IMR-90 (cell line): ENCODE measurements at regions not wholly inside any gene's neighbourhood (a gene's known extent, or its start where the extent isn't known, plus 50 kb on each side); places are given as distances from the start of the nearest gene placed in this dataset.

ENCODE experiments used
- ATAC-seq: fragments of 200-7000 bp; cut with Tn5 transposase; 2 replicates; pipeline ENCODE4 v1.9.1; 2020; ENCODE audit warnings: low read depth, mild to moderate bottlenecking, moderate library complexity
- BruUV-seq: library from RNA; stranded (reverse); fragments of 400-500 nt; replicated peaks from 2 replicates; lab custom pipeline; 2021; lab: Mats Ljungman, UMichigan
- CTCF ChIA-PET: fragments of 300-600 bp; formaldehyde crosslinking; extraction: SDS; loops from one replicate; lab custom pipeline; 2021; ENCODE audit warnings: antibody characterized with exemption; lab: Yijun Ruan, JAX
- POLR2A ChIA-PET: fragments of 300-600 bp; sonication (Branson Sonifier 250); formaldehyde crosslinking; loops from one replicate; lab custom pipeline; 2022; ENCODE audit warnings: antibody characterized with exemption; ENCODE audit not compliant: unreplicated experiment; lab: Charles Lee
- DNase-seq: peaks from one replicate; pipeline ENCODE4 v3.0.0; 2013
- H2AFZ ChIP-seq: replicated peaks from 2 replicates; pipeline ENCODE3; 2013; ENCODE audit warnings: low read length, mild to moderate bottlenecking; ENCODE audit not compliant: poor library complexity
- H2AK5ac ChIP-seq: 2 replicates; pipeline ENCODE4 v1.6.1; 2013; ENCODE audit warnings: low read depth, low read length, inconsistent platforms
- H2AK9ac ChIP-seq: replicated peaks from 2 replicates; pipeline ENCODE3; 2013; ENCODE audit warnings: mild to moderate bottlenecking, low read depth, low read length, moderate library complexity; ENCODE audit not compliant: poor library complexity
- H2BK120ac ChIP-seq: 2 replicates; pipeline ENCODE4 v1.6.1; 2013; ENCODE audit warnings: low read depth, low read length, inconsistent platforms
- H2BK15ac ChIP-seq: 3 replicates; pipeline ENCODE4 v1.6.1; 2013; ENCODE audit warnings: low read depth, low read length, inconsistent platforms
- H2BK20ac ChIP-seq: 2 replicates; pipeline ENCODE4 v1.6.1; 2013; ENCODE audit warnings: low read depth, mild to moderate bottlenecking, inconsistent platforms, low read length, moderate library complexity
- H2BK5ac ChIP-seq: 2 replicates; pipeline ENCODE4 v1.6.1; 2013; ENCODE audit warnings: mild to moderate bottlenecking, low read depth, low read length, inconsistent platforms; ENCODE audit not compliant: poor library complexity, severe bottlenecking
- H3K14ac ChIP-seq: replicated peaks from 2 replicates; pipeline ENCODE4 v1.6.1; 2013; ENCODE audit warnings: low read depth, low read length, inconsistent platforms
- H3K18ac ChIP-seq: 2 replicates; pipeline ENCODE4 v1.6.1; 2013; ENCODE audit warnings: low read depth, low read length, control low read depth
- H3K23ac ChIP-seq: 2 replicates; pipeline ENCODE4 v1.6.1; 2013; ENCODE audit warnings: low read depth, low read length, inconsistent platforms
- H3K27ac ChIP-seq: 2 replicates; pipeline ENCODE4 v1.5.1; 2013; ENCODE audit warnings: mild to moderate bottlenecking, control low read depth, low read length; ENCODE audit not compliant: insufficient read depth
- H3K27me3 ChIP-seq: 2 replicates; pipeline ENCODE4 v1.6.1; 2013; ENCODE audit warnings: low read length; ENCODE audit not compliant: control insufficient read depth, insufficient read depth
- H3K36me3 ChIP-seq: 2 replicates; pipeline ENCODE4 v1.6.1; 2013; ENCODE audit warnings: low read length, mixed read lengths; ENCODE audit not compliant: control insufficient read depth, insufficient read depth
- H3K4ac ChIP-seq: 2 replicates; pipeline ENCODE4 v1.6.1; 2013; ENCODE audit warnings: low read depth, low read length, inconsistent platforms
- H3K4me1 ChIP-seq: 2 replicates; pipeline ENCODE4 v1.6.1; 2013; ENCODE audit warnings: low read length, mixed read lengths; ENCODE audit not compliant: control insufficient read depth, insufficient read depth
- H3K4me2 ChIP-seq: 2 replicates; pipeline ENCODE4 v1.6.1; 2013; ENCODE audit warnings: low read depth, mild to moderate bottlenecking, control low read depth, low read length, moderate library complexity
- H3K4me3 ChIP-seq: 2 replicates; pipeline ENCODE4 v1.5.1; 2013; ENCODE audit warnings: low read depth, mild to moderate bottlenecking, control low read depth, low read length, moderate library complexity; ENCODE audit not compliant: insufficient read depth
- H3K56ac ChIP-seq: 2 replicates; pipeline ENCODE4 v1.6.1; 2013; ENCODE audit warnings: low read length, inconsistent platforms; ENCODE audit not compliant: insufficient read depth; ENCODE audit errors: extremely low read depth
- H3K79me1 ChIP-seq, 2 experiments: 2 replicates each; pipeline ENCODE4 v1.6.1; 2013; ENCODE audit warnings: low read length in 2 of 2, inconsistent platforms in 1 of 2, low read depth in 1 of 2
- H3K9ac ChIP-seq: 2 replicates; pipeline ENCODE4 v1.6.1; 2013; ENCODE audit warnings: low read depth, low read length, control low read depth
- H3K9me1 ChIP-seq: 2 replicates; pipeline ENCODE4 v1.6.1; 2013; ENCODE audit warnings: low read length, inconsistent platforms; ENCODE audit not compliant: insufficient read depth
- H3K9me3 ChIP-seq: 2 replicates; pipeline ENCODE4 v1.6.1; 2013; ENCODE audit warnings: low read length; ENCODE audit not compliant: control insufficient read depth, insufficient read depth
- H4K20me1 ChIP-seq: 2 replicates; pipeline ENCODE4 v1.6.1; 2013; ENCODE audit warnings: low read length, inconsistent platforms; ENCODE audit not compliant: insufficient read depth
- H4K5ac ChIP-seq: 2 replicates; pipeline ENCODE4 v1.6.1; 2013; ENCODE audit warnings: mild to moderate bottlenecking, low read depth, low read length, control low read depth
- H4K8ac ChIP-seq, 2 experiments: 2 replicates each; pipeline ENCODE4 v1.6.1; 2013; ENCODE audit warnings: low read depth in 2 of 2, low read length in 2 of 2, control low read depth in 1 of 2, inconsistent platforms in 1 of 2
- H4K91ac ChIP-seq: 2 replicates; pipeline ENCODE4 v1.6.1; 2013; ENCODE audit warnings: low read depth, low read length, inconsistent platforms; ENCODE audit not compliant: insufficient read depth
- BHLHE40 ChIP-seq: fragments of 150-350 bp; IDR thresholded peaks from 2 replicates; pipeline ENCODE4 v1.6.1; 2016; ENCODE audit warnings: mild to moderate bottlenecking, low read depth, low read length
- CEBPB ChIP-seq: IDR thresholded peaks from 2 replicates; pipeline ENCODE4 v1.6.1; 2012; ENCODE audit warnings: low read depth, low read length, improper control_type of control experiment
- CHD1 ChIP-seq: IDR thresholded peaks from 2 replicates; pipeline ENCODE4 v1.6.1; 2012; ENCODE audit warnings: low read depth, low read length, improper control_type of control experiment
- FOS ChIP-seq: fragments of 150-350 bp; IDR thresholded peaks from 2 replicates; pipeline ENCODE4 v1.6.1; 2016; ENCODE audit warnings: low read depth, low read length
- MAFK ChIP-seq: IDR thresholded peaks from 2 replicates; pipeline ENCODE4 v1.6.1; 2012; ENCODE audit warnings: low read depth, low read length, improper control_type of control experiment
- MAZ ChIP-seq: IDR thresholded peaks from 2 replicates; pipeline ENCODE4 v1.6.1; 2012; ENCODE audit warnings: low read depth, mild to moderate bottlenecking, low read length, improper control_type of control experiment, moderate library complexity, borderline replicate concordance
- MXI1 ChIP-seq: IDR thresholded peaks from 2 replicates; pipeline ENCODE4 v1.6.1; 2012; ENCODE audit warnings: low read depth, mild to moderate bottlenecking, low read length, moderate library complexity, borderline replicate concordance
- NFE2L2 ChIP-seq: fragments of 150-350 bp; IDR thresholded peaks from 2 replicates; pipeline ENCODE4 v1.6.1; 2016; ENCODE audit warnings: low read depth, mild to moderate bottlenecking, low read length
- POLR2A ChIP-seq: IDR thresholded peaks from 2 replicates; pipeline ENCODE4 v1.6.1; 2012; ENCODE audit warnings: mild to moderate bottlenecking, low read depth, low read length
- RAD21 ChIP-seq: IDR thresholded peaks from 2 replicates; pipeline ENCODE4 v1.6.1; 2012; ENCODE audit warnings: low read length, improper control_type of control experiment
- RCOR1 ChIP-seq: IDR thresholded peaks from 2 replicates; pipeline ENCODE4 v1.6.1; 2012; ENCODE audit warnings: mild to moderate bottlenecking, low read length, improper control_type of control experiment; ENCODE audit not compliant: insufficient replicate concordance
- RFX5 ChIP-seq: IDR thresholded peaks from 2 replicates; pipeline ENCODE4 v1.8.0; 2012; ENCODE audit warnings: low read depth, mild to moderate bottlenecking, low read length, moderate library complexity
- SMC3 ChIP-seq: fragments of 150-350 bp; IDR thresholded peaks from 2 replicates; pipeline ENCODE4 v1.6.1; 2016; ENCODE audit warnings: low read depth, mild to moderate bottlenecking, antibody characterized with exemption, low read length, moderate library complexity
- WGBS, 2 experiments: methylation state at CpG; one replicate each; pipeline versions ENCODE4 v1.1.5 to v1.1.7; 2013; ENCODE audit warnings: missing lambda C conversion rate in 2 of 2; ENCODE audit not compliant: insufficient read length in 1 of 2; ENCODE audit errors: extremely low coverage in 2 of 2; 5-methylcytosine and 5-hydroxymethylcytosine counted together
- dilution Hi-C: fragments of 300-500 bp; cut with HindIII; formaldehyde crosslinking; loops from one replicate; pipeline ENCODE4 v1.14.3; 2018; ENCODE audit warnings: low sequenced_read_pairs; ENCODE audit not compliant: unreplicated experiment
- in situ Hi-C: fragments of 300-500 bp; cut with MboI; formaldehyde crosslinking; loops from 3 replicates; pipeline ENCODE4 v1.14.3; 2019; ENCODE audit warnings: low sequenced_read_pairs, inconsistent platforms, mixed read lengths
- intact Hi-C: fragments of 100-400 bp; cut with micrococcal nuclease; formaldehyde crosslinking; loops from 2 replicates; pipeline ENCODE4 v1.10.0; 2022
- TF ChIP-seq, protein P1 (sequence below): conservative IDR thresholded peaks from 2 replicates; pipeline ENCODE4 v1.5.1; 2012; ENCODE audit warnings: mild to moderate bottlenecking, low read depth, low read length, improper control_type of control experiment
- TF ChIP-seq, protein P2 (sequence below): fragments of 150-350 bp; IDR thresholded peaks from 2 replicates; pipeline ENCODE4 v1.6.1; 2016; ENCODE audit warnings: low read depth, mild to moderate bottlenecking, low read length, moderate library complexity, borderline replicate concordance
- TF ChIP-seq, protein P3 (sequence below): fragments of 150-350 bp; IDR thresholded peaks from 2 replicates; pipeline ENCODE4 v1.6.1; 2017; ENCODE audit warnings: mild to moderate bottlenecking, antibody characterized with exemption, low read length, low read depth

DNA sequence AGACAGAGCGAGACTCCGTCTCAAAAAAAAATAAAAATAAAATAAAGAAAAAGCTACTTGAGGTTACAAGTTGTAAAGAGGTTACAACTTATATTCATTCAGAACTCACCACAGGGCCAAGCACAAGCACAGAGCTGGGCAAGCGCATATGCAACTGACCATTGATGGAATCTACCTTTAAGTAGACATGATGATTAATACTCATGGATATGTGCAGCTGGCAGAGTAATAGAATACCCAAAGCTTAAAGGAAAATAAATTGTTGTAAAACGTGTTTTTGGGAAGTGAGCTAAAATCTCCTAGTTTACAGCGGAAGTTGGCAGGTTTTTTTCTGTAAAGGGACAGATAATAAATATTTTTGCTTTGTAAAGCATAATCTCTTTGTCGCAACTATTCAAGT is 111.6 kb downstream of the TMEM168 start:
- no peak overlapping the region for H4K91ac ChIP-seq
- no peak overlapping the region for H3K4ac ChIP-seq
- H3K4me3 ChIP-seq, result no peak overlapping the region
- no peak overlapping the region for H4K8ac ChIP-seq
- no peaks in the 10 kb centered on the region for H3K36me3 ChIP-seq
- H3K23ac ChIP-seq, result no peak overlapping the region
- H4K5ac ChIP-seq, result no peak overlapping the region
- H2BK5ac ChIP-seq, result no peak overlapping the region
- no peak overlapping the region for H2AFZ ChIP-seq
- no peak overlapping the region for H3K9ac ChIP-seq
- H2AK9ac ChIP-seq, result no peak overlapping the region
- DNase-seq, result no peak
- no peaks in the 10 kb centered on the region for H4K20me1 ChIP-seq
- no peak for ATAC-seq
- H3K9me1 ChIP-seq, result no peaks in the 10 kb centered on the region
- 0% methylated on average over 1 of the region's 6 CpGs; no CpG with 5 or more reads in 1 of the 2 experiments for WGBS, 2 experiments
- ChIA-PET POLR2A (no interaction called here), CTCF (no interaction called here)
- H2BK20ac ChIP-seq, result no peak overlapping the region
- H3K27me3 ChIP-seq, result no peaks in the 10 kb centered on the region
- TF ChIP-seq, protein P1, sequence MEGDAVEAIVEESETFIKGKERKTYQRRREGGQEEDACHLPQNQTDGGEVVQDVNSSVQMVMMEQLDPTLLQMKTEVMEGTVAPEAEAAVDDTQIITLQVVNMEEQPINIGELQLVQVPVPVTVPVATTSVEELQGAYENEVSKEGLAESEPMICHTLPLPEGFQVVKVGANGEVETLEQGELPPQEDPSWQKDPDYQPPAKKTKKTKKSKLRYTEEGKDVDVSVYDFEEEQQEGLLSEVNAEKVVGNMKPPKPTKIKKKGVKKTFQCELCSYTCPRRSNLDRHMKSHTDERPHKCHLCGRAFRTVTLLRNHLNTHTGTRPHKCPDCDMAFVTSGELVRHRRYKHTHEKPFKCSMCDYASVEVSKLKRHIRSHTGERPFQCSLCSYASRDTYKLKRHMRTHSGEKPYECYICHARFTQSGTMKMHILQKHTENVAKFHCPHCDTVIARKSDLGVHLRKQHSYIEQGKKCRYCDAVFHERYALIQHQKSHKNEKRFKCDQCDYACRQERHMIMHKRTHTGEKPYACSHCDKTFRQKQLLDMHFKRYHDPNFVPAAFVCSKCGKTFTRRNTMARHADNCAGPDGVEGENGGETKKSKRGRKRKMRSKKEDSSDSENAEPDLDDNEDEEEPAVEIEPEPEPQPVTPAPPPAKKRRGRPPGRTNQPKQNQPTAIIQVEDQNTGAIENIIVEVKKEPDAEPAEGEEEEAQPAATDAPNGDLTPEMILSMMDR, result no peak
- no peak for TF ChIP-seq NFE2L2
- TF ChIP-seq CHD1, result no peak
- no peak for TF ChIP-seq CEBPB
- no peak for TF ChIP-seq RFX5
- TF ChIP-seq FOS, result no peak
- no peak for TF ChIP-seq SMC3
- no peak for TF ChIP-seq POLR2A
- no peak for TF ChIP-seq MAZ
- no peak for TF ChIP-seq RAD21
- TF ChIP-seq BHLHE40, result no peak
- TF ChIP-seq, protein P2, sequence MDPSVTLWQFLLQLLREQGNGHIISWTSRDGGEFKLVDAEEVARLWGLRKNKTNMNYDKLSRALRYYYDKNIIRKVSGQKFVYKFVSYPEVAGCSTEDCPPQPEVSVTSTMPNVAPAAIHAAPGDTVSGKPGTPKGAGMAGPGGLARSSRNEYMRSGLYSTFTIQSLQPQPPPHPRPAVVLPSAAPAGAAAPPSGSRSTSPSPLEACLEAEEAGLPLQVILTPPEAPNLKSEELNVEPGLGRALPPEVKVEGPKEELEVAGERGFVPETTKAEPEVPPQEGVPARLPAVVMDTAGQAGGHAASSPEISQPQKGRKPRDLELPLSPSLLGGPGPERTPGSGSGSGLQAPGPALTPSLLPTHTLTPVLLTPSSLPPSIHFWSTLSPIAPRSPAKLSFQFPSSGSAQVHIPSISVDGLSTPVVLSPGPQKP, result no peak
- TF ChIP-seq, protein P3, sequence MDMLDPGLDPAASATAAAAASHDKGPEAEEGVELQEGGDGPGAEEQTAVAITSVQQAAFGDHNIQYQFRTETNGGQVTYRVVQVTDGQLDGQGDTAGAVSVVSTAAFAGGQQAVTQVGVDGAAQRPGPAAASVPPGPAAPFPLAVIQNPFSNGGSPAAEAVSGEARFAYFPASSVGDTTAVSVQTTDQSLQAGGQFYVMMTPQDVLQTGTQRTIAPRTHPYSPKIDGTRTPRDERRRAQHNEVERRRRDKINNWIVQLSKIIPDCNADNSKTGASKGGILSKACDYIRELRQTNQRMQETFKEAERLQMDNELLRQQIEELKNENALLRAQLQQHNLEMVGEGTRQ, result no peak
- no peak for TF ChIP-seq MAFK
- no peak for TF ChIP-seq MXI1
- TF ChIP-seq RCOR1, result no peak
- no peak overlapping the region for H3K4me2 ChIP-seq
- no TSS peak for BruUV-seq
- no peak overlapping the region for H3K18ac ChIP-seq
- dilution Hi-C loops (no loop called here), in situ Hi-C loops (no loop called here), intact Hi-C loops (no loop called here)
- H2BK15ac ChIP-seq, result no peak overlapping the region
- no peak overlapping the region for H2AK5ac ChIP-seq
- H3K56ac ChIP-seq, result no peak overlapping the region
- H3K4me1 ChIP-seq, result no peaks in the 10 kb centered on the region
- H3K14ac ChIP-seq, result no peak overlapping the region
- H3K79me1 ChIP-seq, result no peaks in the 10 kb centered on the region
- H3K27ac ChIP-seq, result no peak overlapping the region
- no peak overlapping the region for H2BK120ac ChIP-seq
- no peaks in the 10 kb centered on the region for H3K9me3 ChIP-seq
